Thyroid gland (tissue), 4 donors: ENCODE measurements at regions not wholly inside any gene's neighbourhood (a gene's known extent, or its start where the extent isn't known, plus 50 kb on each side); places are given as distances from the start of the nearest gene placed in this dataset.

Source experiments
- POLR2A ChIP-seq, 2 donors: fragments of 450-650 bp; IDR thresholded peaks; one replicate each; pipeline ENCODE4 v1.6.1; 2017; ENCODE audit warnings: antibody characterized with exemption in 2 of 2, mild to moderate bottlenecking in 2 of 2, moderate library complexity in 1 of 2
- TF ChIP-seq, protein P1 (sequence below), 6 experiments: fragments of 200-600 bp in 3 of 6; fragments of 450-650 bp in 3 of 6; sonication (generic) in 3 of 6; IDR thresholded peaks; one replicate each; pipeline ENCODE4 v1.5.1; 2016 to 2019; ENCODE audit warnings: antibody characterized with exemption in 6 of 6, mild to moderate bottlenecking in 2 of 6, inconsistent platforms in 1 of 6, moderate library complexity in 1 of 6

DNA sequence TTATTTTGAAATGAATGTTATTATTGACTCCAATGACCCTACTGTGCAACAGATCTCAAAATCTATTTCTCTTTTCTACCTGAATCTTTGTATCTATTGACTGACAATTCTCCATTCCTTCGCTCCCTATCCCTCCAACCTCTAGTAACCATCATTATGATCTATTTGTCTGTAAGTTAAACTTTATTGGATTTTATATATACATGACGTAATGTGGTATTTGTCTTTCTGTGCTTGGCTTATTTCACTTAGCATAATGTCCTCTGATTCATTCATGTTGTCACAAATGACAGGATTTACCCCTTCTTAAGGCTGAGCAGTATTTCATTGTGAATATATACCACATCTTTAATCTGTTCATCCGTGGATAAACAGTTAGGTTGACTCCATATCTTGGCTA, 200.4 kb upstream of the SORCS1 start:
- TF ChIP-seq, protein P1, sequence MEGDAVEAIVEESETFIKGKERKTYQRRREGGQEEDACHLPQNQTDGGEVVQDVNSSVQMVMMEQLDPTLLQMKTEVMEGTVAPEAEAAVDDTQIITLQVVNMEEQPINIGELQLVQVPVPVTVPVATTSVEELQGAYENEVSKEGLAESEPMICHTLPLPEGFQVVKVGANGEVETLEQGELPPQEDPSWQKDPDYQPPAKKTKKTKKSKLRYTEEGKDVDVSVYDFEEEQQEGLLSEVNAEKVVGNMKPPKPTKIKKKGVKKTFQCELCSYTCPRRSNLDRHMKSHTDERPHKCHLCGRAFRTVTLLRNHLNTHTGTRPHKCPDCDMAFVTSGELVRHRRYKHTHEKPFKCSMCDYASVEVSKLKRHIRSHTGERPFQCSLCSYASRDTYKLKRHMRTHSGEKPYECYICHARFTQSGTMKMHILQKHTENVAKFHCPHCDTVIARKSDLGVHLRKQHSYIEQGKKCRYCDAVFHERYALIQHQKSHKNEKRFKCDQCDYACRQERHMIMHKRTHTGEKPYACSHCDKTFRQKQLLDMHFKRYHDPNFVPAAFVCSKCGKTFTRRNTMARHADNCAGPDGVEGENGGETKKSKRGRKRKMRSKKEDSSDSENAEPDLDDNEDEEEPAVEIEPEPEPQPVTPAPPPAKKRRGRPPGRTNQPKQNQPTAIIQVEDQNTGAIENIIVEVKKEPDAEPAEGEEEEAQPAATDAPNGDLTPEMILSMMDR (IDR thresholded peaks at IDR 0.05) = no peak
- TF ChIP-seq POLR2A (IDR thresholded peaks at IDR 0.05) = no peak
